HepG2 (cell line): ENCODE measurements at regions not wholly inside any gene's neighbourhood (a gene's known extent, or its start where the extent isn't known, plus 50 kb on each side); places are given as distances from the start of the nearest gene placed in this dataset.

ENCODE experiments used
- ATAC-seq: fragments of 200-7000 bp; cut with Tn5 transposase; 3 replicates; pipeline ENCODE4 v1.9.1; 2020; ENCODE audit warnings: mild to moderate bottlenecking, moderate library complexity
- BruUV-seq: library from RNA; stranded (reverse); fragments of 400-500 nt; replicated peaks from 2 replicates; lab custom pipeline; 2021; lab: Mats Ljungman, UMichigan
- CTCF ChIA-PET: fragments of 300-600 bp; formaldehyde crosslinking; extraction: SDS; loops from one replicate; lab custom pipeline; 2021; ENCODE audit warnings: low total read pairs, inconsistent platforms, low intra/inter-chr PET ratio; lab: Yijun Ruan, JAX
- POLR2A ChIA-PET: fragments of 350-600 bp; sonication (Branson Sonifier 250); formaldehyde crosslinking; loops from one replicate; lab custom pipeline; 2020; ENCODE audit warnings: antibody characterized with exemption, inconsistent platforms; lab: Yijun Ruan, JAX
- DNase-seq: peaks from one replicate; pipeline ENCODE4 v3.0.0-alpha.2; 2015; ENCODE audit warnings: low spot score
- FAIRE-seq: peaks from 3 replicates; lab custom pipeline; 2011; peaks lifted over from hg19 to GRCh38; lab: Jason Lieb, UNC
- H2AFZ ChIP-seq: one replicate; pipeline ENCODE4 v1.6.1; 2011; ENCODE audit warnings: low read length, inconsistent platforms
- H3K27ac ChIP-seq: fragments of 300-600 bp; 3 replicates; pipeline ENCODE4 v1.8.0; 2011; ENCODE audit warnings: mixed run types, mild to moderate bottlenecking, mixed read lengths, low read length, inconsistent platforms; ENCODE audit not compliant: insufficient read depth; ENCODE audit errors: extremely low read length
- H3K27me3 ChIP-seq, 2 experiments: fragments of 200-600 bp in 1 of 2; 2 replicates in 1 of 2; 3 replicates in 1 of 2; pipeline versions ENCODE4 v1.6.0 to v1.8.0; 2011; ENCODE audit warnings: low read length in 2 of 2, mild to moderate bottlenecking in 2 of 2, moderate library complexity in 2 of 2, inconsistent platforms in 1 of 2; ENCODE audit not compliant: insufficient read depth in 2 of 2, control insufficient read depth in 1 of 2
- H3K36me3 ChIP-seq, 2 experiments: fragments of 200-600 bp in 1 of 2; replicated peaks in 1 of 2; 2 replicates in 1 of 2; 3 replicates in 1 of 2; pipeline versions ENCODE4 v1.5.1 to v1.8.0; 2011; ENCODE audit warnings: low read length in 2 of 2, inconsistent platforms in 1 of 2; ENCODE audit not compliant: insufficient read depth in 2 of 2, control insufficient read depth in 1 of 2
- H3K4me1 ChIP-seq: 2 replicates; pipeline ENCODE4 v1.5.1; 2012; ENCODE audit warnings: low read length, inconsistent platforms; ENCODE audit not compliant: insufficient read depth
- H3K4me2 ChIP-seq: 2 replicates; pipeline ENCODE4 v1.6.0; 2011; ENCODE audit warnings: low read depth, low read length, inconsistent platforms
- H3K4me3 ChIP-seq, 3 experiments: fragments of 200-600 bp in 1 of 3; sonication (generic), shearing (Covaris generic) in 1 of 3; replicated peaks in 1 of 3; 2 replicates each; pipeline ENCODE4 v1.5.1; 2011 to 2016; ENCODE audit warnings: low read length in 3 of 3, inconsistent platforms in 2 of 3, low read depth in 2 of 3, mild to moderate bottlenecking in 2 of 3, control low read depth in 1 of 3, mixed read lengths in 1 of 3; ENCODE audit not compliant: insufficient read depth in 1 of 3
- H3K79me2 ChIP-seq: one replicate; pipeline ENCODE4 v1.6.1; 2011; ENCODE audit warnings: low read length, inconsistent platforms; ENCODE audit not compliant: insufficient read depth
- H3K9ac ChIP-seq: 2 replicates; pipeline ENCODE4 v1.6.0; 2011; ENCODE audit warnings: mild to moderate bottlenecking, low read depth, low read length, inconsistent platforms; ENCODE audit not compliant: insufficient read depth
- H3K9me3 ChIP-seq: 2 replicates; pipeline ENCODE4 v1.5.1; 2012; ENCODE audit warnings: mild to moderate bottlenecking, low read length
- H4K20me1 ChIP-seq: 2 replicates; pipeline ENCODE4 v1.6.0; 2011; ENCODE audit warnings: inconsistent platforms, mild to moderate bottlenecking, low read length, moderate library complexity; ENCODE audit not compliant: insufficient read depth
- LBX2 ChIP-seq: sonication (generic); formaldehyde crosslinking; IDR thresholded peaks from 2 replicates; pipeline ENCODE4 v1.5.0; 2020; ENCODE audit warnings: missing genetic modification reagents, mild to moderate bottlenecking, borderline replicate concordance
- POLR2A ChIP-seq, 2 experiments: IDR thresholded peaks; 2 replicates each; pipeline ENCODE4 v1.6.1; 2011; ENCODE audit warnings: low read depth in 2 of 2, low read length in 2 of 2, mild to moderate bottlenecking in 1 of 2, moderate library complexity in 1 of 2; ENCODE audit not compliant: insufficient read depth in 1 of 2
- PRPF4 ChIP-seq: fragments of 200-400 bp; formaldehyde crosslinking; IDR thresholded peaks from 2 replicates; pipeline ENCODE4 v1.6.1; 2016; ENCODE audit warnings: low read length, low read depth; ENCODE audit not compliant: poor library complexity, severe bottlenecking
- SIN3B ChIP-seq: fragments of 150-350 bp; IDR thresholded peaks from 2 replicates; pipeline ENCODE4 v1.6.1; 2014; ENCODE audit warnings: low read length
- SKI ChIP-seq: fragments of 450-650 bp; IDR thresholded peaks from one replicate; pipeline ENCODE4 v1.6.1; 2018; ENCODE audit warnings: mild to moderate bottlenecking; ENCODE audit not compliant: partially characterized antibody
- SMAD3 ChIP-seq: sonication (generic); formaldehyde crosslinking; IDR thresholded peaks from 2 replicates; pipeline ENCODE4 v1.4.0; 2020; ENCODE audit warnings: missing genetic modification reagents
- TFE3 ChIP-seq: IDR thresholded peaks from 2 replicates; pipeline ENCODE4 v1.6.1; 2016
- ZNF749 ChIP-seq: sonication (generic); formaldehyde crosslinking; IDR thresholded peaks from 2 replicates; pipeline ENCODE4 v1.8.0; 2022; ENCODE audit warnings: mild to moderate bottlenecking, missing genetic modification reagents, moderate library complexity, borderline replicate concordance
- WGBS: methylation state at CpG from one replicate; pipeline ENCODE4 v1.1.6; 2017; ENCODE audit warnings: low lambda C conversion rate; 5-methylcytosine and 5-hydroxymethylcytosine counted together
- in situ Hi-C: cut with HindIII; loops from 2 replicates; pipeline ENCODE4 v1.10.0; 2017; ENCODE audit warnings: low pct_unique_long_range_greater_than_20kb; ENCODE audit not compliant: extremely low pct_ligation_motif_present
- intact Hi-C: fragments of 100-400 bp; cut with micrococcal nuclease; formaldehyde crosslinking; loops from one replicate; pipeline ENCODE4 v1.10.0; 2022; ENCODE audit not compliant: unreplicated experiment
- TF ChIP-seq, protein P1 (sequence below): sonication (generic); formaldehyde crosslinking; IDR thresholded peaks from 2 replicates; pipeline ENCODE4 v1.8.0; 2022; ENCODE audit warnings: mild to moderate bottlenecking, missing genetic modification reagents, borderline replicate concordance

- Histone ChIP-seq H3K4me2 (no peak overlapping the region), H2AFZ (no peak overlapping the region), H3K36me3 (no peaks in the 10 kb centered on the region), H4K20me1 (no peaks in the 10 kb centered on the region), H3K4me3 (no peak overlapping the region), H3K9me3 (no peaks in the 10 kb centered on the region), H3K27ac (no peak overlapping the region), H3K27me3 (no peaks in the 10 kb centered on the region), H3K9ac (no peak overlapping the region)
- no peak for DNase-seq
- no TSS peak for BruUV-seq
- in situ Hi-C loops (no loop called here), intact Hi-C loops (no loop called here)
- CTCF ChIA-PET = no interaction called here
- FAIRE-seq = no peak
- no peak for TF ChIP-seq SKI
- no peak for TF ChIP-seq ZNF749 (CRISPR knock-in tag)
- TF ChIP-seq SMAD3 (CRISPR knock-in tag) = no peak
- TF ChIP-seq LBX2 = no peak
- TF ChIP-seq SIN3B = no peak
- no peak for TF ChIP-seq POLR2A (IDR thresholded peaks at IDR 0.05; ENCODE audit: insufficient read depth in 1 of 2, low read depth in 2 of 2, low read length in 2 of 2)
- TF ChIP-seq, protein P1, sequence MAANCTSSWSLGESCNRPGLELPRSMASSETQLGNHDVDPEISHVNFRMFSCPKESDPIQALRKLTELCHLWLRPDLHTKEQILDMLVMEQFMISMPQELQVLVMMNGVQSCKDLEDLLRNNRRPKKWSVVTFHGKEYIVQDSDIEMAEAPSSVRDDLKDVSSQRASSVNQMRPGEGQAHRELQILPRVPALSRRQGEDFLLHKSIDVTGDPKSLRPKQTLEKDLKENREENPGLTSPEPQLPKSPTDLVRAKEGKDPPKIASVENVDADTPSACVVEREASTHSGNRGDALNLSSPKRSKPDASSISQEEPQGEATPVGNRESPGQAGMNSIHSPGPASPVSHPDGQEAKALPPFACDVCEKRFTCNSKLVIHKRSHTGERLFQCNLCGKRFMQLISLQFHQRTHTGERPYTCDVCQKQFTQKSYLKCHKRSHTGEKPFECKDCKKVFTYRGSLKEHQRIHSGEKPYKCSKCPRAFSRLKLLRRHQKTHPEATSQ = no peak
- TF ChIP-seq PRPF4 = no peak
- TF ChIP-seq TFE3 = no peak
- TF ChIP-seq, all 625 proteins: peak for 0
- Histone ChIP-seq H3K4me1 (no peaks in the 10 kb centered on the region), H3K79me2 (no peaks in the 10 kb centered on the region)
- ATAC-seq = no peak
- POLR2A ChIA-PET = no interaction called here
- 24% methylated on average over 3 of the region's 3 CpGs for WGBS
These were observed 59.7 kb downstream of the NAA11 start for GRCh38 chr4:79266136-79266535.
